HEK293T (cell line): ENCODE measurements at regions not wholly inside any gene's neighbourhood (a gene's known extent, or its start where the extent isn't known, plus 50 kb on each side); places are given as distances from the start of the nearest gene placed in this dataset.

ENCODE experiments used
- HDGF ChIP-seq: fragments of 450-650 bp; IDR thresholded peaks from 2 replicates; pipeline ENCODE4 v1.6.1; 2017; ENCODE audit warnings: antibody characterized with exemption, borderline replicate concordance
- L3MBTL2 ChIP-seq: fragments of 450-650 bp; conservative IDR thresholded peaks from 2 replicates; pipeline ENCODE4 v1.6.1; 2016; ENCODE audit warnings: mild to moderate bottlenecking
- NFRKB ChIP-seq: fragments of 450-650 bp; IDR thresholded peaks from 2 replicates; pipeline ENCODE4 v1.6.1; 2016; ENCODE audit warnings: mild to moderate bottlenecking, moderate library complexity

DNA sequence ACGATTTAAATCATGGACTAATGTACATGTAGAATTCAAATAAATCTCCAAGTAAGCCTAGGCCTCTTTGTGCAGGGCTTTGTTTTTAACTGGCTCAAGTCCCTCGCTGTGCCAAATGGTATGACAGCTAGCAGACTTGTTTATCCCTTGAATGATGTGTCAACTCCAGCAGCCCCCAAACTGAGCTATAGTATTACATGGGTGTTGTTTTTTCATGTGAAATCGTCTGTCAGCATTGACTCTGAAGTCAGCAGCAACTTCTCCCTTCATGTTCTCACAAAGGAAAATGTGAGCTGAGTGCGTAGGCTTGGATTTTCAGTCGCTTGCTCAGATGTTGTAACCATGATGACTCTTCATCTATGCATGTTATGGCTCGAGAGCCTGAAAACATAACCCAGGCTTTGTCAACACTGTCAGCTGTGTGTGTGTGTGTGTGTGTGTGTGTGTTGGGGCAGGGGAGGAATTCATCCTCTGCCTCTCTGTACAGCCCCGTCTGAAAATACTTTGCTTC lies 73.3 kb downstream of the PTHLH start:
- TF ChIP-seq NFRKB (no peak), HDGF (no peak), L3MBTL2 (no peak)
